ENCODE measurements at regions not wholly inside any gene's neighbourhood (a gene's known extent, or its start where the extent isn't known, plus 50 kb on each side); places are given as distances from the start of the nearest gene placed in this dataset.
"Not testable (repeated sequence)": the region's sequence is repeated elsewhere in the genome, so short reads cannot be mapped to it uniquely, and the experiment has no call there.

- DNase-seq (ENCODE audit: low read depth in 2 of 2): no peak
Observed at GRCh38 chr13:60214213-60215055, 50.7 kb upstream of the DIAPH3 start.

GRCh38 chr13:60220072-60220471 lies 56.3 kb upstream of the DIAPH3 start:
- no peak for DNase-seq (ENCODE audit: low read depth in 2 of 2)

GRCh38 chr13:60221581-60221980 lies 57.9 kb upstream of the DIAPH3 start:
- DNase-seq (ENCODE audit: low read depth in 2 of 2): no peak

- DNase-seq (ENCODE audit: low read depth in 2 of 2): no peak
Observed at GRCh38 chr13:60226507-60226906, 62.8 kb upstream of the DIAPH3 start.

- DNase-seq (ENCODE audit: low read depth in 2 of 2): no peak
Observed at GRCh38 chr13:60227158-60227557, 63.4 kb upstream of the DIAPH3 start.

GRCh38 chr13:60229708-60230272 lies 66.1 kb upstream of the DIAPH3 start:
- DNase-seq (ENCODE audit: low read depth in 2 of 2): no peak

GRCh38 chr13:60230593-60230992 lies 66.9 kb upstream of the DIAPH3 start:
- DNase-seq (ENCODE audit: low read depth in 2 of 2): no peak

- DNase-seq (ENCODE audit: low read depth in 2 of 2): no peak
Observed at GRCh38 chr13:60242043-60242595, 78.4 kb upstream of the DIAPH3 start.

GRCh38 chr13:60244381-60244780 lies 80.7 kb upstream of the DIAPH3 start:
- DNase-seq (ENCODE audit: low read depth in 2 of 2): no peak

GRCh38 chr13:60251419-60251818 lies 87.7 kb upstream of the DIAPH3 start:
- not testable (repeated sequence) for DNase-seq (ENCODE audit: low read depth in 2 of 2)

- DNase-seq (ENCODE audit: low read depth in 2 of 2): no peak
Observed at GRCh38 chr13:60258349-60258748, 94.6 kb upstream of the DIAPH3 start.

- no peak for DNase-seq (ENCODE audit: low read depth in 2 of 2)
Observed at GRCh38 chr13:60260440-60260839, 96.7 kb upstream of the DIAPH3 start.

- no peak for DNase-seq (ENCODE audit: low read depth in 2 of 2)
Observed at GRCh38 chr13:60261432-60262351, 98.0 kb upstream of the DIAPH3 start.

- DNase-seq (ENCODE audit: low read depth in 2 of 2): no peak
Observed at GRCh38 chr13:60265566-60265965, 101.8 kb upstream of the DIAPH3 start.

GRCh38 chr13:60267498-60268202 lies 103.9 kb upstream of the DIAPH3 start:
- peak in 1 of 2 donors; percentile 4 for DNase-seq (ENCODE audit: low read depth in 2 of 2)

- no peak for DNase-seq (ENCODE audit: low read depth in 2 of 2)
Observed at GRCh38 chr13:60268203-60268555, 104.5 kb upstream of the DIAPH3 start.

- DNase-seq (ENCODE audit: low read depth in 2 of 2): no peak
Observed at GRCh38 chr13:60273971-60274527, 110.3 kb upstream of the DIAPH3 start.

GRCh38 chr13:60274655-60275054 lies 110.9 kb upstream of the DIAPH3 start:
- DNase-seq (ENCODE audit: low read depth in 2 of 2): no peak

- DNase-seq (ENCODE audit: low read depth in 2 of 2): no peak
Observed at GRCh38 chr13:60275208-60275607, 111.5 kb upstream of the DIAPH3 start.

- DNase-seq (ENCODE audit: low read depth in 2 of 2): not testable (repeated sequence)
Observed at GRCh38 chr13:60280524-60280923, 116.5 kb upstream of the TDRD3 start.

- no peak for DNase-seq (ENCODE audit: low read depth in 2 of 2)
Observed at GRCh38 chr13:60282186-60282585, 114.8 kb upstream of the TDRD3 start.

Data from stimulated activated CD8-positive, alpha-beta memory T cell treated with anti-CD3 and anti-CD28 coated beads, Interleukin-15, amount 100 ng/mL, for 48 hours (primary cell).